Pancreas (tissue), 10 donors: ENCODE measurements at regions not wholly inside any gene's neighbourhood (a gene's known extent, or its start where the extent isn't known, plus 50 kb on each side); places are given as distances from the start of the nearest gene placed in this dataset.
A peak's percentile ranks its signal among the peaks of the same experiment; 100 is the strongest.

ENCODE experiments used
- ATAC-seq, 4 donors: fragments of 200-7000 bp; cut with Tn5 transposase; one replicate each; pipeline versions ENCODE4 v1.8.0 to v1.9.1; 2020; ENCODE audit warnings: mild to moderate bottlenecking in 4 of 4, moderate library complexity in 4 of 4
- DNase-seq, 6 donors: peaks; one replicate each; pipeline ENCODE4 v3.0.0-alpha.2; 2020
- FAIRE-seq: peaks from 2 replicates; lab custom pipeline; 2012; peaks lifted over from hg19 to GRCh38; lab: Jason Lieb, UNC
- H3K27ac ChIP-seq, 4 donors: fragments of 200-600 bp; sonication (generic); 1 replicate in 3 of 4; 2 replicates in 1 of 4; pipeline versions ENCODE4 v1.5.0 to v1.8.0; 2020
- H3K27me3 ChIP-seq, 4 donors: fragments of 200-600 bp; one replicate each; pipeline ENCODE4 v1.8.0; 2021
- H3K36me3 ChIP-seq, 3 donors: fragments of 200-600 bp; sonication (generic) in 1 of 3; one replicate each; pipeline versions ENCODE4 v1.5.0 to v1.8.0; 2020 to 2021
- H3K4me1 ChIP-seq, 3 donors: fragments of 200-600 bp; one replicate each; pipeline ENCODE4 v1.8.0; 2021
- H3K4me3 ChIP-seq, 4 donors: fragments of 200-600 bp; sonication (generic) in 2 of 4; one replicate each; pipeline versions ENCODE4 v1.5.0 to v1.8.0; 2020 to 2021
- H3K9me3 ChIP-seq, 4 donors: fragments of 200-600 bp; one replicate each; pipeline ENCODE4 v1.8.0; 2021
- CTCF ChIP-seq, 4 donors: fragments of 200-600 bp; sonication (generic) in 3 of 4; IDR thresholded peaks; one replicate each; pipeline versions ENCODE4 v1.5.0 to v1.8.0; 2021; ENCODE audit warnings: antibody characterized with exemption in 4 of 4
- WGBS, 2 donors: extraction: QIAGEN DNeasy Blood & Tissue Kit; methylation state at CpG; one replicate each; pipeline ENCODE4 v1.1.7; 2013; 5-methylcytosine and 5-hydroxymethylcytosine counted together
- intact Hi-C, 3 donors: fragments of 100-400 bp; cut with DNase I; formaldehyde crosslinking; loops; one replicate each; pipeline versions ENCODE4 v1.11.1 to v1.14.2; 2022
- donor health status: healthy with polysubstance abuse.
- donor health status: DM: no; HTN: no; CAD: no; lungs with moderate emphysema.
- donor health status: DM: no; HTN: no; CAD: no.
- donor health status: control.
- donor health status: control.
- donor health status: Bipolar disorder and iron deficiency.
- donor health status: DM: yes; HTN: yes; CAD: no.
- donor health status: DM: no; HTN: no; CAD: no.
- donor health status: DM: no; HTN: no; CAD: no.
- donor health status: DM: yes; HTN: yes; CAD: no.

GRCh38 chr7:156148547-156148946 lies 336.3 kb upstream of the SHH start:
- Histone ChIP-seq H3K27me3 (no peaks in the 10 kb centered on the region), H3K36me3 (no peaks in the 10 kb centered on the region), H3K4me3 (no peak overlapping the region), H3K9me3 (no peaks in the 10 kb centered on the region), H3K4me1 (peaks cover 3 to 8% (median 7%) of the 10 kb centered on the region in 3 donors), H3K27ac (no peak overlapping the region)
- intact Hi-C loops = no loop called here
- 88 to 89% methylated on average over 8 of the region's 8 CpGs for WGBS, 2 donors
- FAIRE-seq (no peak), ATAC-seq (no peak), DNase-seq (no peak)
- TF ChIP-seq CTCF (IDR thresholded peaks at IDR 0.05) = no peak

GRCh38 chr7:156147756-156148504 lies 335.7 kb upstream of the SHH start:
- H3K27me3 ChIP-seq = no peaks in the 10 kb centered on the region
- H3K9me3 ChIP-seq = no peaks in the 10 kb centered on the region
- no peak overlapping the region for H3K4me3 ChIP-seq
- ATAC-seq (no peak), FAIRE-seq (no peak), DNase-seq (no peak)
- no peaks in the 10 kb centered on the region for H3K36me3 ChIP-seq
- intact Hi-C loops = no loop called here
- peaks cover 3 to 8% (median 7%) of the 10 kb centered on the region in 3 donors for H3K4me1 ChIP-seq
- 79 to 92% methylated on average over 15 of the region's 15 CpGs for WGBS, 2 donors
- TF ChIP-seq CTCF (IDR thresholded peaks at IDR 0.05) = no peak
- H3K27ac ChIP-seq = no peak overlapping the region

GRCh38 chr7:156147104-156147503 lies 334.8 kb upstream of the SHH start:
- peaks cover 3 to 8% (median 7%) of the 10 kb centered on the region in 3 donors for H3K4me1 ChIP-seq
- 16 to 22% methylated on average over 6 of the region's 6 CpGs for WGBS, 2 donors
- ATAC-seq (peak; percentile 87 to 97 (median 92)), DNase-seq (peak in 4 of 6 donors; percentile 29 to 54 (median 45)), FAIRE-seq (no peak)
- intact Hi-C loops = no loop called here
- no peaks in the 10 kb centered on the region for H3K27me3 ChIP-seq
- TF ChIP-seq CTCF (IDR thresholded peaks at IDR 0.05) = no peak
- H3K27ac ChIP-seq = no peak overlapping the region
- H3K36me3 ChIP-seq = no peaks in the 10 kb centered on the region
- H3K9me3 ChIP-seq = no peaks in the 10 kb centered on the region
- no peak overlapping the region for H3K4me3 ChIP-seq

- 75 to 83% methylated on average over 8 of the region's 8 CpGs for WGBS, 2 donors
- H3K4me1 ChIP-seq = peaks cover 3 to 8% (median 7%) of the 10 kb centered on the region in 3 donors
- ATAC-seq = no peak
- H3K36me3 ChIP-seq = no peaks in the 10 kb centered on the region
- no peak overlapping the region for H3K4me3 ChIP-seq
- H3K9me3 ChIP-seq = no peaks in the 10 kb centered on the region
- no peak overlapping the region for H3K27ac ChIP-seq
- H3K27me3 ChIP-seq = no peaks in the 10 kb centered on the region
- no peak for TF ChIP-seq CTCF (IDR thresholded peaks at IDR 0.05)
- intact Hi-C loops = no loop called here
- no peak for FAIRE-seq
- DNase-seq = no peak
Measured at GRCh38 chr7:156145996-156146395, 333.7 kb upstream of the SHH start.

GRCh38 chr7:156145184-156145583 lies 332.9 kb upstream of the SHH start:
- H3K4me3 ChIP-seq = no peak overlapping the region
- FAIRE-seq = no peak

More at GRCh38 chr7:156145184-156145583, 332.9 kb upstream of the SHH start:
- H3K9me3 ChIP-seq = no peaks in the 10 kb centered on the region
- no peaks in the 10 kb centered on the region for H3K27me3 ChIP-seq
- DNase-seq (no peak), ATAC-seq (no peak)
- 92% methylated on average over 6 of the region's 6 CpGs for WGBS, 2 donors
- peaks cover 3 to 8% (median 7%) of the 10 kb centered on the region in 3 donors for H3K4me1 ChIP-seq
- no peak for TF ChIP-seq CTCF (IDR thresholded peaks at IDR 0.05)
- no peaks in the 10 kb centered on the region for H3K36me3 ChIP-seq
- no peak overlapping the region for H3K27ac ChIP-seq
- intact Hi-C loops = no loop called here
